K562 (cell line): ENCODE measurements at regions not wholly inside any gene's neighbourhood (a gene's known extent, or its start where the extent isn't known, plus 50 kb on each side); places are given as distances from the start of the nearest gene placed in this dataset.

Experiments
- ATAC-seq: fragments of 200-7000 bp; cut with Tn5 transposase; 3 replicates; pipeline ENCODE4 v1.9.1; 2020; ENCODE audit warnings: moderate library complexity
- BruUV-seq: library from RNA; stranded (reverse); fragments of 400-500 nt; replicated peaks from 2 replicates; lab custom pipeline; 2021; lab: Mats Ljungman, UMichigan
- CTCF ChIA-PET: fragments of 300-600 bp; formaldehyde crosslinking; extraction: SDS; loops from one replicate; lab custom pipeline; 2021; ENCODE audit warnings: low intra/inter-chr PET ratio; lab: Yijun Ruan, JAX
- POLR2A ChIA-PET: fragments of 300-600, 350-650 bp; sonication (Branson Sonifier 250); formaldehyde crosslinking; extraction: SDS; loops from one replicate; lab custom pipeline; 2021; ENCODE audit warnings: antibody characterized with exemption, inconsistent platforms; lab: Yijun Ruan, JAX
- DNase-seq, 4 experiments: peaks; one replicate each; pipeline versions ENCODE4 v3.0.0 to v3.0.0-alpha.2; 2011 to 2018; ENCODE audit warnings: low spot score in 3 of 4, mixed read lengths in 3 of 4; ENCODE audit errors: extremely low read depth in 1 of 4
- FAIRE-seq: peaks from 2 replicates; lab custom pipeline; 2011; peaks lifted over from hg19 to GRCh38; lab: Jason Lieb, UNC
- H2AFZ ChIP-seq: 2 replicates; pipeline ENCODE4 v1.6.0; 2011; ENCODE audit warnings: low read depth, low read length, control low read depth, inconsistent platforms
- H3K27ac ChIP-seq: fragments of 200-600 bp; 3 replicates; pipeline ENCODE4 v1.8.0; 2011; ENCODE audit warnings: low read depth, mild to moderate bottlenecking, control low read depth, inconsistent platforms, low read length, moderate library complexity, mixed read lengths; ENCODE audit errors: extremely low read depth
- H3K27me3 ChIP-seq, 2 experiments: fragments of 300-600 bp in 1 of 2; 2 replicates in 1 of 2; 3 replicates in 1 of 2; pipeline versions ENCODE4 v1.6.0 to v1.8.0; 2011; ENCODE audit warnings: inconsistent platforms in 2 of 2, low read length in 2 of 2, mild to moderate bottlenecking in 1 of 2, mixed read lengths in 1 of 2, moderate library complexity in 1 of 2; ENCODE audit not compliant: control insufficient read depth in 2 of 2, insufficient read depth in 2 of 2
- H3K36me3 ChIP-seq: fragments of 300-600 bp; 3 replicates; pipeline ENCODE4 v1.8.0; 2011; ENCODE audit warnings: mild to moderate bottlenecking, low read length, inconsistent platforms; ENCODE audit not compliant: control insufficient read depth, insufficient read depth
- H3K4me1 ChIP-seq, 2 experiments: fragments of 200-600 bp in 1 of 2; replicated peaks in 1 of 2; 2 replicates in 1 of 2; 3 replicates in 1 of 2; pipeline versions ENCODE4 v1.5.1 to v1.8.0; 2011; ENCODE audit warnings: inconsistent platforms in 2 of 2, low read length in 2 of 2, mild to moderate bottlenecking in 1 of 2, mixed read lengths in 1 of 2, moderate library complexity in 1 of 2; ENCODE audit not compliant: control insufficient read depth in 2 of 2, insufficient read depth in 2 of 2
- H3K4me2 ChIP-seq: 2 replicates; pipeline ENCODE4 v1.6.1; 2011; ENCODE audit warnings: low read length, control low read depth, inconsistent platforms, mixed read lengths; ENCODE audit not compliant: insufficient read depth
- H3K4me3 ChIP-seq: fragments of 200-600 bp; sonication (generic), shearing (Covaris generic); 2 replicates; pipeline ENCODE4 v1.5.1; 2016; ENCODE audit warnings: control low read depth, inconsistent platforms
- H3K79me2 ChIP-seq: fragments of 200-600 bp; 3 replicates; pipeline ENCODE4 v1.8.0; 2011; ENCODE audit warnings: low read length, inconsistent platforms; ENCODE audit not compliant: control insufficient read depth, insufficient read depth
- H3K9ac ChIP-seq, 2 experiments: 2 replicates each; pipeline versions ENCODE4 v1.6.0 to v1.6.1; 2011; ENCODE audit warnings: low read depth in 2 of 2, low read length in 2 of 2, control low read depth in 1 of 2, inconsistent platforms in 1 of 2, mild to moderate bottlenecking in 1 of 2, mixed read lengths in 1 of 2; ENCODE audit not compliant: insufficient read depth in 1 of 2
- H3K9me1 ChIP-seq: one replicate; pipeline ENCODE4 v1.6.0; 2011; ENCODE audit warnings: inconsistent platforms, mild to moderate bottlenecking, low read length, moderate library complexity; ENCODE audit not compliant: control insufficient read depth, insufficient read depth
- H3K9me3 ChIP-seq: replicated peaks from 2 replicates; pipeline ENCODE4 v1.5.1; 2011; ENCODE audit warnings: low read depth, low read length, inconsistent platforms; ENCODE audit not compliant: control insufficient read depth, insufficient read depth
- H4K20me1 ChIP-seq: replicated peaks from 2 replicates; pipeline ENCODE4 v1.6.1; 2011; ENCODE audit warnings: low read length, inconsistent platforms, mixed read lengths; ENCODE audit not compliant: control insufficient read depth, insufficient read depth
- ARID3A ChIP-seq: IDR thresholded peaks from 2 replicates; pipeline ENCODE4 v1.6.1; 2012; ENCODE audit warnings: low read depth, low read length, improper control_type of control experiment, borderline replicate concordance
- ATF1 ChIP-seq, 2 experiments: fragments of 450-650 bp in 1 of 2; IDR thresholded peaks; 2 replicates each; pipeline ENCODE4 v1.6.1; 2016; ENCODE audit warnings: missing compliant biosample characterization in 1 of 2, missing genetic modification characterization in 1 of 2
- CREB1 ChIP-seq, 2 experiments: sonication (generic) in 1 of 2; formaldehyde crosslinking in 1 of 2; IDR thresholded peaks; 2 replicates each; pipeline versions ENCODE4 v1.6.1 to v1.8.0; 2012 to 2022; ENCODE audit warnings: inconsistent platforms in 1 of 2, mild to moderate bottlenecking in 1 of 2, missing genetic modification reagents in 1 of 2, moderate library complexity in 1 of 2
- ELF1 ChIP-seq: fragments of 200-800 bp; sonication (Bioruptor generic); IDR thresholded peaks from 2 replicates; pipeline ENCODE4 v1.6.1; 2016; ENCODE audit warnings: missing genetic modification characterization, missing compliant biosample characterization
- ELF2 ChIP-seq: fragments of 250-450 bp; sonication (Bioruptor Pico); IDR thresholded peaks from 2 replicates; pipeline ENCODE4 v1.5.0; 2021; ENCODE audit warnings: mild to moderate bottlenecking
- EZH2 ChIP-seq: IDR thresholded peaks from 2 replicates; pipeline ENCODE4 v1.6.1; 2012; ENCODE audit warnings: low read depth, mild to moderate bottlenecking, inconsistent platforms, low read length, borderline replicate concordance
- GTF2A2 ChIP-seq: IDR thresholded peaks from 2 replicates; pipeline ENCODE4 v1.6.1; 2016; ENCODE audit warnings: mild to moderate bottlenecking, missing genetic modification characterization, missing compliant biosample characterization
- HSF4 ChIP-seq: fragments of 250-450 bp; sonication (Bioruptor Pico); IDR thresholded peaks from 2 replicates; pipeline ENCODE4 v2.1.2; 2022; ENCODE audit warnings: mild to moderate bottlenecking, moderate library complexity, borderline replicate concordance
- JUN ChIP-seq, 2 experiments: sonication (generic) in 1 of 2; formaldehyde crosslinking in 1 of 2; IDR thresholded peaks; 2 replicates each; pipeline versions ENCODE4 v1.6.1 to v1.8.0; 2012 to 2022; ENCODE audit warnings: borderline replicate concordance in 2 of 2, mild to moderate bottlenecking in 2 of 2, improper control_type of control experiment in 1 of 2, low read depth in 1 of 2, low read length in 1 of 2, missing genetic modification reagents in 1 of 2
- PCBP2 ChIP-seq: fragments of 200-400 bp; formaldehyde crosslinking; IDR thresholded peaks from 2 replicates; pipeline ENCODE4 v1.6.1; 2018; ENCODE audit warnings: low read length, low read depth, mild to moderate bottlenecking, moderate library complexity; ENCODE audit not compliant: poor library complexity, severe bottlenecking
- TAL1 ChIP-seq: fragments of 450-650 bp; IDR thresholded peaks from 2 replicates; pipeline ENCODE4 v1.6.1; 2016; ENCODE audit warnings: mild to moderate bottlenecking
- TFAM ChIP-seq: fragments of 250-450 bp; sonication (Bioruptor Pico); conservative IDR thresholded peaks from 2 replicates; pipeline ENCODE4 v1.5.0; 2021; ENCODE audit warnings: mild to moderate bottlenecking, moderate library complexity
- TRIM28 ChIP-seq: fragments of 450-650 bp; IDR thresholded peaks from 2 replicates; pipeline ENCODE4 v1.6.1; 2017
- ZNF398 ChIP-seq: fragments of 250-450 bp; sonication (Bioruptor Pico); IDR thresholded peaks from 2 replicates; pipeline ENCODE4 v1.8.0; 2021; ENCODE audit warnings: moderate library complexity, mild to moderate bottlenecking, inconsistent platforms
- ZNF79 ChIP-seq: fragments of 250-450 bp; sonication (Bioruptor Pico); IDR thresholded peaks from 2 replicates; pipeline ENCODE4 v1.4.0; 2020; ENCODE audit warnings: low read depth, mild to moderate bottlenecking, moderate library complexity
- WGBS: fragments of 100-300 bp; shearing (Covaris generic); methylation state at CpG from one replicate; pipeline ENCODE4 v1.1.6; 2016; ENCODE audit warnings: low coverage, mixed read lengths; ENCODE audit not compliant: insufficient coverage; ENCODE audit errors: missing lambda C conversion rate; 5-methylcytosine and 5-hydroxymethylcytosine counted together
- in situ Hi-C: fragments of 300-500 bp; cut with MboI; formaldehyde crosslinking; loops from 4 replicates; pipeline ENCODE4 v1.15.0; 2018; ENCODE audit warnings: inconsistent platforms, mixed read lengths
- intact Hi-C: fragments of 100-400 bp; cut with micrococcal nuclease; formaldehyde crosslinking; loops from 2 replicates; pipeline ENCODE4 v1.14.2; 2022

GRCh38 chr4:26044524-26044923, 130.5 kb downstream of the SMIM20 start (continued):
- TF ChIP-seq ZNF398 (CRISPR knock-in tag) (no peak), GTF2A2 (tag) (no peak), HSF4 (CRISPR knock-in tag) (no peak), TAL1 (no peak), ARID3A (no peak), EZH2 (no peak), ELF2 (CRISPR knock-in tag) (no peak), TFAM (CRISPR knock-in tag) (no peak)

DNA sequence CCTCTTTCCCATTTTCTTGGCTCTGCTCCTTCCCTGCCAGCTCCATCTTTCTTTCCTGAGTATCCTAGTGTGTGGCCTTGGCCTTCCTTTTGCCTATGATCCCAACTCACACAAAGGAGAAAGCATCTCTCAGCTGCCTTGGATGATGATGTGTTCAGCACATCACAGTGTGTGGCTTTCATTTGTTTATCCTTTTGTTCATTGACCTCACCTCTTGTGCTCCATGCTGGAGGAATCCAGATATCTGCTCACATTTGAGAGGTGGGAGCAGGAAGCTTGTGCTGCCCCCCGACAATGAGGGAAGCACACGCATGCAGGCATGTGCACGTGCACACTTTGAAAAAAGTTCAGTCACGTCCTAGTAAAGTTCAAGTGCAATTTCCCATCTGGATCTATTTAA, 131.0 kb downstream of the SMIM20 start:
- ChIA-PET CTCF (no interaction called here), POLR2A (no interaction called here)
- no peaks in the 10 kb centered on the region for H3K79me2 ChIP-seq
- no peak overlapping the region for H3K4me2 ChIP-seq
- no peaks in the 10 kb centered on the region for H3K36me3 ChIP-seq
- intact Hi-C loops: no loop called here
- no peak overlapping the region for H3K9ac ChIP-seq
- no peak for DNase-seq
- BruUV-seq: no TSS peak
- H3K27me3 ChIP-seq: peaks cover 8 to 40% of the 10 kb centered on the region in 2 experiments; a peak in 4 of 5 replicates
- no peak for FAIRE-seq
- H3K9me3 ChIP-seq: no peaks in the 10 kb centered on the region
- H3K4me3 ChIP-seq: no peak overlapping the region
- in situ Hi-C loops: no loop called here
- H4K20me1 ChIP-seq: no peaks in the 10 kb centered on the region
- H3K4me1 ChIP-seq: no peaks in the 10 kb centered on the region
- 0% methylated on average over 4 of the region's 4 CpGs for WGBS
- H2AFZ ChIP-seq: no peak overlapping the region
- no peak overlapping the region for H3K27ac ChIP-seq
- no peaks in the 10 kb centered on the region for H3K9me1 ChIP-seq
- ATAC-seq: no peak
- TF ChIP-seq JUN (IDR thresholded peaks at IDR 0.05; ENCODE audit: borderline replicate concordance, low read depth, low read length) (no peak), JUN (CRISPR knock-in tag; IDR thresholded peaks at IDR 0.05; ENCODE audit: borderline replicate concordance) (no peak), CREB1 (IDR thresholded peaks at IDR 0.05) (no peak), CREB1 (CRISPR knock-in tag; IDR thresholded peaks at IDR 0.05) (no peak), ATF1 (CRISPR knock-in tag; IDR thresholded peaks at IDR 0.05) (no peak), ATF1 (tag; IDR thresholded peaks at IDR 0.05) (no peak), ZNF79 (CRISPR knock-in tag) (no peak), PCBP2 (no peak), TRIM28 (no peak), ELF1 (no peak)
